OCI-LY7 (cell line): ENCODE measurements at regions not wholly inside any gene's neighbourhood (a gene's known extent, or its start where the extent isn't known, plus 50 kb on each side); places are given as distances from the start of the nearest gene placed in this dataset.

ENCODE experiments used
- CTCF ChIP-seq: fragments of 200-600 bp; sonication (generic); conservative IDR thresholded peaks from 2 replicates; pipeline ENCODE4 v1.5.1; 2014; ENCODE audit warnings: mild to moderate bottlenecking, antibody characterized with exemption, low read length, moderate library complexity, mixed read lengths
- EZH2phosphoT487 ChIP-seq: fragments of 200-600 bp; sonication (generic); IDR thresholded peaks from 2 replicates; pipeline ENCODE4 v1.6.1; 2018; ENCODE audit warnings: low read depth, borderline replicate concordance, mild to moderate bottlenecking, mixed run types, antibody characterized with exemption, low read length, moderate library complexity, mixed read lengths

GRCh38 chr2:226066391-226066790 is 666.9 kb downstream of the NYAP2 start:
- TF ChIP-seq CTCF (no peak), EZH2phosphoT487 (no peak)
